Fibroblast of mammary gland (primary cell): ENCODE measurements at regions not wholly inside any gene's neighbourhood (a gene's known extent, or its start where the extent isn't known, plus 50 kb on each side); places are given as distances from the start of the nearest gene placed in this dataset.

Experiments used
- DNase-seq: peaks from one replicate; pipeline ENCODE4 v3.0.0-alpha.2; 2010; ENCODE audit warnings: low read depth
- H3K4me3 ChIP-seq: 2 replicates; pipeline ENCODE4 v1.5.1; 2011; ENCODE audit warnings: low read depth, mild to moderate bottlenecking, low read length, moderate library complexity; ENCODE audit not compliant: control insufficient read depth
- CTCF ChIP-seq: conservative IDR thresholded peaks from 2 replicates; pipeline ENCODE4 v1.5.1; 2011; ENCODE audit warnings: low read depth, low read length, inconsistent platforms; ENCODE audit not compliant: control insufficient read depth, insufficient read depth

DNA sequence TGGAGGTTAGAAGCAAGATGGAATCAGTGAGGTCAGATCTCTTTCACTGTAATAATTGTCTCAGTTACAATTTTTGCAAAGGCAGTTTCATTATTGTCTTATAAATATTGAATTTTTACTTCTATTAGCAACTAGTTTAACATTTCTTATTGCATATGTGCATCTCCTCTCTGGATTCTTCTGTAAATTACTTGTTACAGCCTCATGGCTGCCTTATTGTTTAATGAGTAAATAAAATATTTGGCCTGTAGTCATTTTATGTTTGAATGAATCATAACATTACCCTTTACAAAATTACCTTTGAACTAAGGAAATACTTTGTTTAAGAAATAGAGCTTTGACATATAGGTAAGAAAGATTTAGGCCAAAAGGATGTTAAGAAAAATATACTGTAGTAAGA is 212.4 kb downstream of the SLITRK6 start:
- H3K4me3 ChIP-seq = no peak overlapping the region
- no peak for TF ChIP-seq CTCF
- DNase-seq = no peak

DNA sequence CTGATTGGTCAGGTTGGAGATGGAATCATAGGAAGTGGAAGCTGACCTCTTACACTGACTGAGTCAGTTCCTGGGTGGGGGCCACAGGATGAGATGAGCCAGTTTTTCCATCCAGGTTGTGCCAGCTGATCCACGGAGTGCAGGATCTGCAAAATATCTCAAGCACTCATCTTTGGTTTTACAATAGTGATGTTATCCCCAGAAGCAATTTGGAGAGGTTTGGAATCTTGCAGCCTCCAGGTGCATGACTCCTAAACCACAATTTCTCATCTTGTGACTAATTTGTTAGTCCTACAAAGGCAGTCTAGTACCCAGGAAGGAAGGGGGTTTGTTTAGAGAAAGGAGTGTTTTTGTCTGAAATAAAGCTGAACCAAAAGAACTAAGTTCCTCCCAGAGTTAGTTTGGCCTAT is 212.8 kb downstream of the SLITRK6 start:
- H3K4me3 ChIP-seq = no peak overlapping the region
- DNase-seq = peak; percentile 46
- no peak for TF ChIP-seq CTCF

- DNase-seq = peak; percentile 1
- no peak for TF ChIP-seq CTCF
- no peak overlapping the region for H3K4me3 ChIP-seq
Observed at GRCh38 chr13:85582890-85583289, 216.3 kb downstream of the SLITRK6 start.

DNA sequence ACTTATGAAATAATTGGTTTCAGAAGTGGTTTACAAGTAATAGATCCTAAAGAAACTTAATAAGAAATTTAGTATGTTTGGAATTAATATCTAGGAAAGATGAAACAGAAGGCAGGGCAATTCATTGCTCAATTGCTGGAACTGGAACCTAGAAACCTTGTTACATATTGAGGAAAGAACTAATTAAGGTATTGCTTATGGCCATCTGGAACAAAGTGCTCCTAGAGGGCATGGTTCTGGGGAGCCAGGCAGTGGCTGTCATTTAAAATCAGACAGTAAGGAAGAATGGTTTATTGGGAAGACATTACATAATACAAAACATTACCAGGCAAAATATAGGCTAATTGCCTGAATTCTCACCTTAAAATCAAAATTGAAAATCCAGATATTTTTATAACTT is 224.1 kb downstream of the SLITRK6 start:
- TF ChIP-seq CTCF = no peak
- DNase-seq = no peak
- H3K4me3 ChIP-seq = no peak overlapping the region

DNA sequence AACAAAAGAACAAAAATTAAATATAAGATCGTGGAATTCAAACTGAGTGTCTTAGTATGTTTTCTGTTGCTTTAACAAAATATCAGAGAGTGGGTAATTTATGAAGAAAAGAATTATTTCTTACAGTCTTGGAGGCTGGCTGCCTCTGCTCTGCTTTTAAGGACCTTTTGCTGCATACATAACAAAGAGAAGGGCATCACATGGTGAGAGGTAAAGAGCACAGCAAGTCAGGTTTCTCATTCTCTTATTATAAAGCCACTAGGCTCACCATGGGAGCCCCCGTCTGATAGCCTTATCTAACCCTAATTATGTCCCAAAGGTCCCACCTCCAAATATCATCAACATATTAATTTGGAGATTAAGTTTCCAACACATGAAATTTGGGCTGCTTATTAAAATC is 231.3 kb downstream of the SLITRK6 start:
- TF ChIP-seq CTCF = no peak
- H3K4me3 ChIP-seq = no peak overlapping the region
- DNase-seq = no peak

DNA sequence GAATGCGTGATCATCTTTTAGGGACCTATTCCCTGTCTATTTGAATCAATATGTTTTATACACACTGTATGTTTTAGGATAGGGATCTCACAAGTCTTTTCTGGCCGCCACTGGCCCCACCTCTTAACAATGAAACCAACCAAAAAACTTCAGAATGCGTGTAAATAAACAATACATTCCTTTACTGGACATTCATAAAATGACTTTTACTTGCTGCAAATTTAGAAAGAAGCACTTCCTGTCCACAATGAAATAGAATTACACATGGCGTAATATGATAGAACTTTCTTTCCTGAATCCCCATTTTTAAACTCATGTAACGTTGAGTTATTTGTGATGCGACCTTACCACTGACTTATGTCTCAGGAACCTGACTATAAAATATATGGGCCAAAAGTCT is 233.6 kb downstream of the SLITRK6 start:
- no peak overlapping the region for H3K4me3 ChIP-seq
- no peak for DNase-seq
- TF ChIP-seq CTCF = no peak

- TF ChIP-seq CTCF = no peak
- no peak overlapping the region for H3K4me3 ChIP-seq
- DNase-seq = no peak
Observed at GRCh38 chr13:85564598-85564997, 234.6 kb downstream of the SLITRK6 start.
